Natural killer cell (primary cell): ENCODE measurements at regions not wholly inside any gene's neighbourhood (a gene's known extent, or its start where the extent isn't known, plus 50 kb on each side); places are given as distances from the start of the nearest gene placed in this dataset.

ENCODE experiments used
- ATAC-seq, 3 donors: fragments of 150-1000 bp in 2 of 3; fragments of 200-7000 bp in 1 of 3; cut with Tn5 transposase; 1 replicate in 1 of 3; 2 replicates in 2 of 3; pipeline ENCODE4 v1.10.0; 2021; ENCODE audit warnings: mild to moderate bottlenecking in 2 of 3, moderate library complexity in 2 of 3
- DNase-seq, 2 donors: peaks; one replicate each; pipeline versions ENCODE4 v3.0.0 to v3.0.0-alpha.2; 2013 to 2021; ENCODE audit warnings: mixed read lengths in 1 of 2
- H3K27ac ChIP-seq: one replicate; pipeline ENCODE4 v1.5.1; 2013; ENCODE audit warnings: mild to moderate bottlenecking, low read length
- H3K27me3 ChIP-seq: one replicate; pipeline ENCODE4 v1.6.1; 2013; ENCODE audit warnings: low read length; ENCODE audit not compliant: control insufficient read depth, insufficient read depth
- H3K36me3 ChIP-seq: one replicate; pipeline ENCODE4 v1.6.1; 2013; ENCODE audit warnings: low read length; ENCODE audit not compliant: control insufficient read depth, insufficient read depth
- H3K4me1 ChIP-seq: one replicate; pipeline ENCODE4 v1.6.1; 2013; ENCODE audit warnings: low read length; ENCODE audit not compliant: control insufficient read depth, insufficient read depth
- H3K4me3 ChIP-seq: one replicate; pipeline ENCODE4 v1.5.1; 2013; ENCODE audit warnings: low read length
- H3K9me3 ChIP-seq: one replicate; pipeline ENCODE4 v1.6.1; 2013; ENCODE audit warnings: low read length; ENCODE audit not compliant: control insufficient read depth, insufficient read depth
- H3K27ac Mint-ChIP-seq, 2 donors: one replicate each; pipeline ENCODE4 v1.8.0; 2022; ENCODE audit warnings: mild to moderate bottlenecking in 2 of 2, mixed read lengths in 2 of 2, moderate library complexity in 1 of 2
- H3K27me3 Mint-ChIP-seq, 2 donors: one replicate each; pipeline ENCODE4 v1.8.0; 2022; ENCODE audit warnings: low read depth in 2 of 2, mixed read lengths in 2 of 2
- H3K36me3 Mint-ChIP-seq: one replicate; pipeline ENCODE4 v1.8.0; 2022; ENCODE audit warnings: mixed read lengths
- H3K4me1 Mint-ChIP-seq, 2 donors: one replicate each; pipeline ENCODE4 v1.8.0; 2022; ENCODE audit warnings: mixed read lengths in 2 of 2
- H3K4me3 Mint-ChIP-seq: one replicate; pipeline ENCODE4 v1.8.0; 2022; ENCODE audit warnings: mild to moderate bottlenecking, moderate library complexity, mixed read lengths
- H3K9me3 Mint-ChIP-seq, 2 donors: one replicate each; pipeline ENCODE4 v1.8.0; 2022; ENCODE audit warnings: mixed read lengths in 2 of 2
- CTCF ChIP-seq: fragments of 200-600 bp; IDR thresholded peaks from one replicate; pipeline ENCODE4 v1.8.0; 2022; ENCODE audit warnings: antibody characterized with exemption
- WGBS: methylation state at CpG from one replicate; pipeline ENCODE4 v1.1.7; 2013; ENCODE audit warnings: missing lambda C conversion rate; ENCODE audit not compliant: insufficient coverage; 5-methylcytosine and 5-hydroxymethylcytosine counted together
- intact Hi-C: fragments of 100-400 bp; cut with micrococcal nuclease; formaldehyde crosslinking; loops from one replicate; pipeline ENCODE4 v1.14.2; 2022

GRCh38 chrX:13373431-13374187 lies 53.8 kb upstream of the ATXN3L start:
- 57% methylated on average over 5 of the region's 7 CpGs for WGBS
- no peaks in the 10 kb centered on the region for H3K36me3 Mint-ChIP-seq
- no peak overlapping the region for H3K27ac ChIP-seq
- H3K4me1 ChIP-seq = no peaks in the 10 kb centered on the region
- DNase-seq = no peak
- TF ChIP-seq CTCF = no peak
- no peak overlapping the region for H3K27ac Mint-ChIP-seq
- H3K27me3 ChIP-seq = no peaks in the 10 kb centered on the region
- intact Hi-C loops = no loop called here
- no peak for ATAC-seq
- H3K27me3 Mint-ChIP-seq = peaks cover 0 to 19% of the 10 kb centered on the region in 2 donors
- H3K9me3 ChIP-seq = no peaks in the 10 kb centered on the region
- no peaks in the 10 kb centered on the region for H3K9me3 Mint-ChIP-seq
- no peak overlapping the region for H3K4me3 Mint-ChIP-seq
- H3K4me3 ChIP-seq = no peak overlapping the region
- no peaks in the 10 kb centered on the region for H3K36me3 ChIP-seq
- peaks cover 2 to 4% of the 10 kb centered on the region in 2 donors for H3K4me1 Mint-ChIP-seq

GRCh38 chrX:13373027-13373426 lies 53.2 kb upstream of the ATXN3L start:
- intact Hi-C loops = no loop called here
- H3K9me3 ChIP-seq = no peaks in the 10 kb centered on the region
- Mint-ChIP-seq H3K27me3 (peaks cover 0 to 25% of the 10 kb centered on the region in 2 donors), H3K4me3 (no peak overlapping the region), H3K36me3 (no peaks in the 10 kb centered on the region), H3K9me3 (no peaks in the 10 kb centered on the region), H3K27ac (no peak overlapping the region), H3K4me1 (peaks cover 8% of the 10 kb centered on the region in 2 donors)
- H3K27me3 ChIP-seq = no peaks in the 10 kb centered on the region
- no peak for ATAC-seq
- no peak for TF ChIP-seq CTCF
- H3K27ac ChIP-seq = no peak overlapping the region
- no peaks in the 10 kb centered on the region for H3K36me3 ChIP-seq
- H3K4me3 ChIP-seq = no peak overlapping the region
- H3K4me1 ChIP-seq = no peaks in the 10 kb centered on the region
- no peak for DNase-seq
- 100% methylated on average over 1 of the region's 1 CpG for WGBS

GRCh38 chrX:13372203-13372980 lies 52.5 kb upstream of the ATXN3L start:
- ATAC-seq = no peak
- Mint-ChIP-seq H3K36me3 (no peaks in the 10 kb centered on the region), H3K27ac (no peak overlapping the region), H3K27me3 (peaks cover 0 to 28% of the 10 kb centered on the region in 2 donors), H3K9me3 (no peaks in the 10 kb centered on the region), H3K4me1 (peaks cover 11% of the 10 kb centered on the region in 2 donors), H3K4me3 (no peak overlapping the region)
- 82% methylated on average over 1 of the region's 2 CpGs for WGBS
- no peaks in the 10 kb centered on the region for H3K27me3 ChIP-seq
- no peak overlapping the region for H3K27ac ChIP-seq
- TF ChIP-seq CTCF = no peak
- no peaks in the 10 kb centered on the region for H3K9me3 ChIP-seq
- H3K36me3 ChIP-seq = no peaks in the 10 kb centered on the region
- intact Hi-C loops = no loop called here
- no peaks in the 10 kb centered on the region for H3K4me1 ChIP-seq
- DNase-seq = no peak
- H3K4me3 ChIP-seq = no peak overlapping the region
